ENCODE measurements at regions not wholly inside any gene's neighbourhood (a gene's known extent, or its start where the extent isn't known, plus 50 kb on each side); places are given as distances from the start of the nearest gene placed in this dataset.

GRCh38 chr10:44071479-44071878, 313.4 kb downstream of the CXCL12 start:
- TF ChIP-seq E2F6 (IDR thresholded peaks at IDR 0.05) (no peak), CHD2 (IDR thresholded peaks at IDR 0.05; ENCODE audit: low read length) (no peak)

All from H1 (cell line).